Activated CD8-positive, alpha-beta memory T cell treated with anti-CD3 and anti-CD28 coated beads, Interleukin-2, amount 50 U/mL, for 1 hour (primary cell): ENCODE measurements at regions not wholly inside any gene's neighbourhood (a gene's known extent, or its start where the extent isn't known, plus 50 kb on each side); places are given as distances from the start of the nearest gene placed in this dataset.
"Not testable (repeated sequence)": the region's sequence is repeated elsewhere in the genome, so short reads cannot be mapped to it uniquely, and the experiment has no call there.

Experiments
- DNase-seq: peaks from one replicate; pipeline ENCODE4 v3.0.0-alpha.2; 2020; ENCODE audit errors: extremely low read depth

DNA sequence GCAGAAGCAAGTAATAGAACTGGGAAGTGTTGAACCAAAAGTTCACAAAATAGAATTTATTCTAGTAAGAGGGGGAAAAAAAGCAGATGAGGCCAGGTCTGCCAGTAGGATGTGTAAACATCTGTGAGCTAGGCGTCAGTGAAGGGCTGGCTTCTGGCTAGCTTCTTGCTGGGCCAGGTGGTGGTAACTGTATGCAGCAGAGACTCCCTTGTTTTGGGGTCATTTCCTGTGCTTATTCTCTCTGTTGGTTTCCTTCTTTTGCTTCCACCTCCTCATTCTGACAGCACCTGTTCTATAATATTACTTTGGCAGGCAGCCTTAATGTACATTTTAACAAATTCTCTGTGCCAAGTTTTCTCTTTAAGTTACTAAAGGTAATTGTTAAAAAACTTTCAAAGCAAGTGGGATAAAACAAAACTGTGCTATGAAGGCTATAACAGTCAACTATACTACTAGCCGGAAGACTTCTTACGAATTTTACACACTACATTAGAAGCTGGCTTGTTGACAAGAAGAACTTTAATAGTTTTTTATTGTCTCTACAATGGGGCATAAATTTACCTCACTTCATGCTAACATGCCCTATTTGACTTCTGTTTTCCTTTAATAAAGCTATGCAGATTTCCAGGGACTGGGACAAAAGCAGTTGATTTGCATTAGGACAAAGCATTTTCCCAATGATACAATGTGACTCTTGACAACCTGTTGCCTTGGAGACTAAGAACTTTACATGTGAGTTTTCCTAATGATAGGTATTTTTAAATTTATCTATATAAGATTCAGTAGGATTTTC, 318.8 kb upstream of the NAALADL2 start:
- no peak for DNase-seq

- no peak for DNase-seq
Observed at GRCh38 chr3:174541708-174542315, 317.3 kb upstream of the NAALADL2 start.

- no peak for DNase-seq
Observed at GRCh38 chr3:174547801-174548435, 311.2 kb upstream of the NAALADL2 start.

GRCh38 chr3:174548841-174549623, 310.1 kb upstream of the NAALADL2 start:
- DNase-seq, result no peak

GRCh38 chr3:174581558-174581957, 277.6 kb upstream of the NAALADL2 start:
- no peak for DNase-seq

- DNase-seq, result no peak
Observed at GRCh38 chr3:174583396-174583795, 275.7 kb upstream of the NAALADL2 start.

DNA sequence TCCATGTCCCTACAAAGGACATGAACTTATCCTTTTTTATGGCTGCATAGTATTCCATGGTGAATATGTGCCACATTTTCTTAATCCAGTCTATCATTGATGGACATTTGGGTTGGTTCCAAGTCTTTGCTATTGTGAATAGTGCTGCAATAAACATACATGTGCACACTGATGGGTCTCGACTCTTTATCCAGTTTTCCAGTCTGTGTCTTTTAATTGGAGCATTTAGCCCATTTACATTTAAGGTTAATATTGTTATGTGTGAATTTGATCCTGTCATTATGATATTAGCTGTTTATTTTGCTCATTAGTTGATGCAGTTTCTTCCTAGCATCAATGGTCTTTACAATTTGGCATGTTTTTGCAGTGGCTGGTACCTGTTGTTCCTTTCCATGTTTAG, 272.0 kb upstream of the NAALADL2 start:
- DNase-seq, result not testable (repeated sequence)

- DNase-seq, result no peak
Observed at GRCh38 chr3:174596447-174596982, 262.6 kb upstream of the NAALADL2 start.

GRCh38 chr3:174598885-174599439, 260.2 kb upstream of the NAALADL2 start:
- no peak for DNase-seq

- DNase-seq, result no peak
Observed at GRCh38 chr3:174613173-174613572, 246.0 kb upstream of the NAALADL2 start.

DNA sequence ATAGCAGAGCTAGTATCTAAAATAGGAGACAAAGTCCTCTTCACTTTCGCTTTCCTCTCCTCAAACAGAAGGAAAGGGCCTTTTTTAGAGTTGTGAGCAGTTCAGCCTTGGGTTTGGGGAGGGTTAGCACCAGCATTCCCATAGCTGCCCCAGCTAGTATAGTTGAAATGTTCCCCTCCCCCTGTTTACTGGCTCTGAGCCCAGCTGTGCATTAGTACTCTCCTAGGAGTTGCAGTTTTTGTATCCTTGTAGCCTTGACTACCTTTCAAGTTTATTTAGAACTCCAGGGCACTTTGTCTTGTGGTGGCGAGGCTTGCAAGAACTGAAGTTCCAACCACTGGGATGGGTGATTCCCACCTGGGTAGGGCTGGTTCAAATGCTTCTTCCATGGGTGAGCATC, 245.1 kb upstream of the NAALADL2 start:
- DNase-seq, result no peak

- no peak for DNase-seq
Observed at GRCh38 chr3:174618368-174619080, 240.6 kb upstream of the NAALADL2 start.

DNA sequence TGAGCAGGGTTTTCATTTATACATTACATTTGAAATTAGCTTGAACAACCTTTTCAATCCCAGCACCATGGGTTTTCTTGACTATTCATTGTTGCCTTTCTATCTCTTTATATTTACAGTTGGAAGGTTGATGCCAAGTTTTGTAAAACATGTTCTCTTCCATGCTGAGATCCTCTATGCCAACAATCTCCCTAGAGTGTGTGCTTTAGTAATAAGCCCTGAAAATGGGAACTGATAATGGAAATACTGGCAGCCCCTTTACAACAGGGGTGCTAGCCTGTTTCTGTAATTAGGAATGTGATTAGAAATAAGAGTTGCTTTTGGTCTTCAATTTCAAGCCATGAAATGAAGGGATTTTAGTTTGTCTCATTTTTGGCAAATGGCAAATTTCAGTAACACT, 239.9 kb upstream of the NAALADL2 start:
- no peak for DNase-seq

DNA sequence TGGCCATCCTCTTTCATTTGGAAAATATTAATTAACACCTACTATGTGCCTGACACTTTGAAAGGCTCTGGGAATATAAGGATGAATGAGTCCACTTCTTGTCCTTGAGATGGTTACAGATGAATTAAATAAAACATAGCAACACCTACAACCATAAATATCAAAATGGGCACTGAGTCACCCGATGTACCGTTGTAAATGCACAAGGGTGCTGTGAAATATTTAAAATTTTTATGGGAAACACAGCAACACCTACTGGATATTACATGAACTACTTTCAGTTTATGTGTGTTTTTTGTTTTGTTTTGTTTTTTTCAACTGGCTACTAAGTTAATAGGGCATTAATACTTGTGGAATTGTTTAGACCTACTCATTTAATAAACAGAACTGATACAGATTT, 239.0 kb upstream of the NAALADL2 start:
- no peak for DNase-seq

DNA sequence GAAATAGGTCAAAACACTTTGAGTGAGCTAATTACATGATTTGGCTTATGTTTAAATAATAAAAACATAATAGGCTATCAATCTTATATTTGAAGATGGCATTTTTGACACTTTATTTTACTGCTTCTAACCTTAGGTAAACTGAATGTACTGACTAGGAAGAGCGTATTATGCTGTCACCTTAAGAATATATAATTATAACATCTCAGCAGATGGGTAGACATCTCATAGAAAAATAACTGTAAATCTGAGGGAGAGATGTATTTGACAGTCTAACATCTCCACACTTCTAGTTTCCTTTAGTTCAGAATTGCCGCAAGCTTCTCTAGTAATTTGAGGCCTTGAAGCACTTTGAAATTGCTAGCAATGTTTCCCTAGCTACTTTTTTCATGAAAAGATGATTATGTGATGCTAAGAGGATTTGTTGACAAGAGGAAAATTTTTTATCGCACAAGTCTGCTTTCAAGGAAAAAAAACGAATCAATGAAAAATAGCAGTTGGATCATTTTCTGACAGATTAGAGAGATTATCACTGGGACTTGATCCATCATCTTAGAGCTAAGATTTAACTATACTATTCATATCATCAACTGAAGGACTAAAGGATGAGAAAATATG, 238.2 kb upstream of the NAALADL2 start:
- no peak for DNase-seq

DNA sequence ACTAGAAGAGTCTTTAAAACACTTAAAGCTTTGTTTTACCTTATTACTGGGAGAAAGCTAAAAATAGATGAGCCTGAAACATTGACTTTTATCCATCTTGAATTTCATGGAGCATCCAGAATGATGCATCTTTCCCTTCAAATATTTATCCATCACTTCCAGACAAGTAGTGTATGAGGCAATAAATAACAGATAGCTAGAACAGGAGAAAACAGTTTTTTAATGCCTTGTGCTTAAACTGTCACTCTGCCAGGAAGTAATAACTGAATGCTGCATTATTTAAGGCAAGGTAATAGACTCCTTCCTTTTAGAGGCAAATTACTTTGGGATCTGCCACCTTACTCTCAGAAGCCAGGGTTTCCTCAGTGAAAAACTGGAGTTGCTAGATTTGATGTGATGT, 225.8 kb upstream of the NAALADL2 start:
- DNase-seq, result no peak

GRCh38 chr3:174636451-174636850, 222.7 kb upstream of the NAALADL2 start:
- no peak for DNase-seq

- DNase-seq, result no peak
Observed at GRCh38 chr3:174639406-174639805, 219.7 kb upstream of the NAALADL2 start.

GRCh38 chr3:174639970-174640369, 219.2 kb upstream of the NAALADL2 start:
- DNase-seq, result no peak

DNA sequence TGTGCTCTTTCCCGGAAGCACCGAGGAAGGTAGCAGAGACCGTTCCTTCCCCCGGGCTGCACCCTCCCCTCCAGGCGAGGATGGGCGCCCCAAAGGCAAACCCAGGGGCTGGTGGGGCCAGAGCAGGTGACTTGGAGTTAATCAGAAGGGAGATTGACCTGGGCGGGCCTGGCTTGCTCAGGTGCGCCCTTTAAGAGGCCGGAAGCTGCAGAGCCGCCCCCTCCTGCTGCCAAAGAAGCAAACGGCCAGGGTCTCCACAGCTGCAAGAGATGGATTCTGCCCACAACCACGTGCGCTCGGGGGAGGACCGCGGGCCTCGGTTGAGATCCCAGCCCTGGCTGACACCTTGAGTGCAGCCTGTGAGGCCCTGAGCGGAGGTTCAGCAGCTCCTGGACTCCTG, 218.2 kb upstream of the NAALADL2 start:
- DNase-seq, result no peak

GRCh38 chr3:174644287-174644686, 214.8 kb upstream of the NAALADL2 start:
- no peak for DNase-seq
